HL-60 (cell line): ENCODE measurements at regions not wholly inside any gene's neighbourhood (a gene's known extent, or its start where the extent isn't known, plus 50 kb on each side); places are given as distances from the start of the nearest gene placed in this dataset.

Experiments used
- DNase-seq, 2 experiments: peaks; one replicate each; pipeline ENCODE4 v3.0.0-alpha.2; 2010 to 2020; ENCODE audit warnings: low read depth in 1 of 2, low spot score in 1 of 2
- H3K27ac ChIP-seq: fragments of 250-450 bp; sonication (Bioruptor Pico); replicated peaks from 2 replicates; pipeline ENCODE4 v1.5.1; 2020; ENCODE audit warnings: mild to moderate bottlenecking, moderate library complexity
- H3K27me3 ChIP-seq: fragments of 250-450 bp; sonication (Bioruptor Pico); 2 replicates; pipeline ENCODE4 v1.5.1; 2021; ENCODE audit warnings: mild to moderate bottlenecking, moderate library complexity; ENCODE audit not compliant: insufficient read depth, poor library complexity, severe bottlenecking
- H3K4me3 ChIP-seq: replicated peaks from 2 replicates; pipeline ENCODE4 v1.5.1; 2011; ENCODE audit warnings: mild to moderate bottlenecking, control low read depth, low read length; ENCODE audit not compliant: insufficient read depth
- GABPA ChIP-seq: IDR thresholded peaks from 2 replicates; pipeline ENCODE4 v1.6.1; 2012; ENCODE audit warnings: low read depth
- POLR2AphosphoS5 ChIP-seq: IDR thresholded peaks from 2 replicates; pipeline ENCODE4 v1.6.1; 2012; ENCODE audit warnings: low read depth
- SPI1 ChIP-seq: IDR thresholded peaks from 2 replicates; pipeline ENCODE4 v1.6.1; 2012; ENCODE audit warnings: low read depth, mild to moderate bottlenecking, borderline replicate concordance
- TF ChIP-seq, protein P1 (sequence below): IDR thresholded peaks from one replicate; pipeline ENCODE4 v1.5.1; 2011; ENCODE audit warnings: low read length, control low read depth, inconsistent platforms; ENCODE audit not compliant: insufficient read depth
- TF ChIP-seq, protein P2 (sequence below): IDR thresholded peaks from 2 replicates; pipeline ENCODE4 v1.6.1; 2012; ENCODE audit warnings: low read depth; ENCODE audit not compliant: insufficient replicate concordance

DNA sequence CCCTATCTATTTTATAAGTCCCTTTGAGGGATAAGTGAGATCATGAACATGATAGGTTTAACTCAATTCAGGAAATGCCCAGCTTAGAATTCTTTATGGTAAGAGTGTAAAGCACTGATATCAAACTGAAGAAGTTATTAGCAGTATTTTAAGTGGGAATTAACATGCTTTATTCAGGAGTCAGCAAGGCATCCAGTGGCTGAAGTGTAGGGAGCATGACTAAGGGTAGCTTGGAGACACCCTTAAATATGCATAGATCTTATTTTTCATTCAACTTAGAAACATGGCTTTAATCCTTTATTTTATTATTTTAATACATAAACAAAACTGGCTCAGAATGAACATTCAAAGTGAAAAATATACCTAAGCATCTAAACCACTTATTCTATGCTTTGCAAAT, 158.3 kb upstream of the LPP start:
- Histone ChIP-seq H3K27ac (no peak overlapping the region), H3K4me3 (no peak overlapping the region), H3K27me3 (no peaks in the 10 kb centered on the region)
- TF ChIP-seq SPI1 (no peak), POLR2AphosphoS5 (no peak), GABPA (no peak)
- TF ChIP-seq, protein P1, sequence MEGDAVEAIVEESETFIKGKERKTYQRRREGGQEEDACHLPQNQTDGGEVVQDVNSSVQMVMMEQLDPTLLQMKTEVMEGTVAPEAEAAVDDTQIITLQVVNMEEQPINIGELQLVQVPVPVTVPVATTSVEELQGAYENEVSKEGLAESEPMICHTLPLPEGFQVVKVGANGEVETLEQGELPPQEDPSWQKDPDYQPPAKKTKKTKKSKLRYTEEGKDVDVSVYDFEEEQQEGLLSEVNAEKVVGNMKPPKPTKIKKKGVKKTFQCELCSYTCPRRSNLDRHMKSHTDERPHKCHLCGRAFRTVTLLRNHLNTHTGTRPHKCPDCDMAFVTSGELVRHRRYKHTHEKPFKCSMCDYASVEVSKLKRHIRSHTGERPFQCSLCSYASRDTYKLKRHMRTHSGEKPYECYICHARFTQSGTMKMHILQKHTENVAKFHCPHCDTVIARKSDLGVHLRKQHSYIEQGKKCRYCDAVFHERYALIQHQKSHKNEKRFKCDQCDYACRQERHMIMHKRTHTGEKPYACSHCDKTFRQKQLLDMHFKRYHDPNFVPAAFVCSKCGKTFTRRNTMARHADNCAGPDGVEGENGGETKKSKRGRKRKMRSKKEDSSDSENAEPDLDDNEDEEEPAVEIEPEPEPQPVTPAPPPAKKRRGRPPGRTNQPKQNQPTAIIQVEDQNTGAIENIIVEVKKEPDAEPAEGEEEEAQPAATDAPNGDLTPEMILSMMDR = no peak
- TF ChIP-seq, protein P2, sequence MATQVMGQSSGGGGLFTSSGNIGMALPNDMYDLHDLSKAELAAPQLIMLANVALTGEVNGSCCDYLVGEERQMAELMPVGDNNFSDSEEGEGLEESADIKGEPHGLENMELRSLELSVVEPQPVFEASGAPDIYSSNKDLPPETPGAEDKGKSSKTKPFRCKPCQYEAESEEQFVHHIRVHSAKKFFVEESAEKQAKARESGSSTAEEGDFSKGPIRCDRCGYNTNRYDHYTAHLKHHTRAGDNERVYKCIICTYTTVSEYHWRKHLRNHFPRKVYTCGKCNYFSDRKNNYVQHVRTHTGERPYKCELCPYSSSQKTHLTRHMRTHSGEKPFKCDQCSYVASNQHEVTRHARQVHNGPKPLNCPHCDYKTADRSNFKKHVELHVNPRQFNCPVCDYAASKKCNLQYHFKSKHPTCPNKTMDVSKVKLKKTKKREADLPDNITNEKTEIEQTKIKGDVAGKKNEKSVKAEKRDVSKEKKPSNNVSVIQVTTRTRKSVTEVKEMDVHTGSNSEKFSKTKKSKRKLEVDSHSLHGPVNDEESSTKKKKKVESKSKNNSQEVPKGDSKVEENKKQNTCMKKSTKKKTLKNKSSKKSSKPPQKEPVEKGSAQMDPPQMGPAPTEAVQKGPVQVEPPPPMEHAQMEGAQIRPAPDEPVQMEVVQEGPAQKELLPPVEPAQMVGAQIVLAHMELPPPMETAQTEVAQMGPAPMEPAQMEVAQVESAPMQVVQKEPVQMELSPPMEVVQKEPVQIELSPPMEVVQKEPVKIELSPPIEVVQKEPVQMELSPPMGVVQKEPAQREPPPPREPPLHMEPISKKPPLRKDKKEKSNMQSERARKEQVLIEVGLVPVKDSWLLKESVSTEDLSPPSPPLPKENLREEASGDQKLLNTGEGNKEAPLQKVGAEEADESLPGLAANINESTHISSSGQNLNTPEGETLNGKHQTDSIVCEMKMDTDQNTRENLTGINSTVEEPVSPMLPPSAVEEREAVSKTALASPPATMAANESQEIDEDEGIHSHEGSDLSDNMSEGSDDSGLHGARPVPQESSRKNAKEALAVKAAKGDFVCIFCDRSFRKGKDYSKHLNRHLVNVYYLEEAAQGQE = no peak
- DNase-seq = no peak

DNA sequence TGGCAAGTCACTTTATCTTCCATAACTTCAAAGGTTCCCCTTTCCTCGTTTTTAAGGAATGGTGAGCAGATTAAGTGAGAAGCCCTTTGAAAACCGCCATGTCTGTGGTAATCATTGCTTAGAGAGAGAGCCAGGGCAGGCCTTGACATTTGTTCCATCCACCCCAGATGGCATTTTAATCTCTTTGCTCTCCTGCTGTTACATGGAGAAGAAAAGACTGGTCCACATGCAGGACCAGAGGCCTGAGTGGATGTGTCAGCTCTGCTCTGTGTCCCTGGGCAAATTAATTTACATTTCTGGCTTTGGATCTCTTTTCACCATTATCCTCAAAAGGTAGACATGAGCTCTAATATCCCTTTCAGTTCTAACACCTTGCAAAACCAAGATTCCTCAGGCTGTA, 157.3 kb upstream of the LPP start:
- no peak overlapping the region for H3K27ac ChIP-seq
- no peak for DNase-seq
- TF ChIP-seq, protein P1 = no peak
- no peak for TF ChIP-seq POLR2AphosphoS5
- no peak for TF ChIP-seq GABPA
- no peak for TF ChIP-seq SPI1
- TF ChIP-seq, protein P2 = no peak
- H3K27me3 ChIP-seq = no peaks in the 10 kb centered on the region
- no peak overlapping the region for H3K4me3 ChIP-seq

DNA sequence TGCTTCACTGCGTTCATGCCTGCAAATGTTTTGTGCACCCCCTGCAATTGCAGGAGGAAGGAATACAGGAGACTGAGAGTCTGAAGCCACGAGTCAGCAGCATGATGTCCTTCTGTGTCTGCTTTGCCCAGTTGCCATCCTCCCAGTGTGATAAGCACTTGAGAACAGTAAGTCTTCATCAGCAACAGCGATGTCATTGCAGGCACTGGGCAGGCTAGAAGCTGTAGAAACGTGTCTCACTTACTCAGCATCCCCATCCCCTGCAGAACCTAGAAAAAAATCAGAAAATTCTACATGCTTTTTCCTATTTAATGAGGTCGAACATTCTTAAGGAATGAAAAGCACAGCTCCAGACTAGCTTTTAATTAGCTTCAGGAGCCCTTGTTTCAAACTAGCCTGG, 156.5 kb upstream of the LPP start:
- no peaks in the 10 kb centered on the region for H3K27me3 ChIP-seq
- no peak overlapping the region for H3K4me3 ChIP-seq
- no peak for DNase-seq
- no peak overlapping the region for H3K27ac ChIP-seq
- TF ChIP-seq GABPA = no peak

DNA sequence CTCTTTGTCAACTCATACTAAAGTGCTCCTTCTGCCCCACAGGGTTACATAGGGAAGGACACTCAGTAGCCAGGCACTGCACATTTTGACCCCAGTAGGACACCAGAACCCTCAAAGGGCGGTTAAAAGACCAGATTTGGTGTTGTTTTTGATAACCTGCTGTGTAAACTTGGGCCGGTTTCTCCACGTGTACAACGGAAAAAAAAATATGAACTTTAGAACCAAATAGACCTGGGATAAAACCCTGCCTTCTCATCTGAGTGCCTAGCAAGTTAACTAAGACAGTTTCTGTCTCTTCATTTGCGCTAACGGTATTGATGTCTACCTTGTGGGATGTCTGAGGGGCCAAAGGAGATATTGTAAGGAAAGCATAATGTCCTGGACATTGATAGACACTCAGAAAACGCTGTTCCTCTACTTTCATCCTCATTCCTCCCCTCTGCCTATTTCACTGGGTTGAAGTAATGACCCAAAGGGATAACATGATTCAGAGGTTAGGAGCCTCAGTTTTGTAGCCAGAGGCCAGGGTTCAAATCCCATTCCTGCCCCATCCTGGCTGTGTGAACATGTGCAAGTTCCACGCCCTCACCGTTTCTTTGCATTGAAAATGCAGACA, 155.9 kb upstream of the LPP start:
- Histone ChIP-seq H3K27me3 (no peaks in the 10 kb centered on the region), H3K27ac (no peak overlapping the region), H3K4me3 (no peak overlapping the region)
- TF ChIP-seq, protein P2 = no peak
- TF ChIP-seq POLR2AphosphoS5 = no peak
- no peak for TF ChIP-seq GABPA
- TF ChIP-seq SPI1 = no peak
- TF ChIP-seq, protein P1 = no peak
- DNase-seq = no peak
